SK-N-SH (cell line): ENCODE measurements at regions not wholly inside any gene's neighbourhood (a gene's known extent, or its start where the extent isn't known, plus 50 kb on each side); places are given as distances from the start of the nearest gene placed in this dataset.

Source experiments
- CTCF ChIA-PET: fragments of 300-600, 350-600 bp; formaldehyde crosslinking; extraction: SDS; loops from one replicate; lab custom pipeline; 2021; lab: Yijun Ruan, JAX
- POLR2A ChIA-PET: fragments of 350-600 bp; sonication (Branson Sonifier 250); formaldehyde crosslinking; extraction: SDS; loops from one replicate; lab custom pipeline; 2020; ENCODE audit warnings: antibody characterized with exemption, inconsistent platforms; lab: Yijun Ruan, JAX
- DNase-seq: peaks from one replicate; pipeline ENCODE4 v3.0.0; 2012
- H2AFZ ChIP-seq: fragments of 200-600 bp; sonication (generic); 2 replicates; pipeline ENCODE4 v1.8.1; 2016; ENCODE audit warnings: antibody characterized with exemption, mild to moderate bottlenecking, low read depth
- H3F3A ChIP-seq: fragments of 200-600 bp; sonication (generic); replicated peaks from 2 replicates; pipeline ENCODE3; 2016; ENCODE audit warnings: antibody characterized with exemption, mild to moderate bottlenecking; ENCODE audit not compliant: insufficient read depth
- H3K27ac ChIP-seq, 2 experiments: fragments of 200-500 bp in 1 of 2; fragments of 200-600 bp in 1 of 2; sonication (Bioruptor generic) in 1 of 2; sonication (generic), shearing (Covaris generic) in 1 of 2; 2 replicates each; pipeline versions ENCODE4 v1.5.1 to v1.6.1; 2014 to 2016; ENCODE audit warnings: low read depth in 2 of 2, inconsistent platforms in 1 of 2, low read length in 1 of 2, mild to moderate bottlenecking in 1 of 2, mixed read lengths in 1 of 2
- H3K27me3 ChIP-seq: fragments of 200-600 bp; sonication (generic), shearing (Covaris generic); 2 replicates; pipeline ENCODE4 v1.6.1; 2016; ENCODE audit warnings: mixed run types; ENCODE audit not compliant: insufficient read depth
- H3K36me3 ChIP-seq, 2 experiments: fragments of 200-500 bp in 1 of 2; fragments of 200-600 bp in 1 of 2; sonication (Bioruptor generic) in 1 of 2; sonication (generic) in 1 of 2; replicated peaks in 1 of 2; 2 replicates each; pipeline versions ENCODE3 to v1.5.1; 2014 to 2016; ENCODE audit warnings: low read length in 1 of 2, mild to moderate bottlenecking in 1 of 2; ENCODE audit not compliant: insufficient read depth in 2 of 2, control insufficient read depth in 1 of 2
- H3K4me1 ChIP-seq, 2 experiments: fragments of 200-500 bp in 1 of 2; fragments of 200-600 bp in 1 of 2; sonication (Bioruptor generic) in 1 of 2; sonication (generic), shearing (Covaris generic) in 1 of 2; 2 replicates each; pipeline versions ENCODE4 v1.5.1 to v1.6.1; 2014 to 2016; ENCODE audit warnings: low read depth in 1 of 2, low read length in 1 of 2, mixed run types in 1 of 2; ENCODE audit not compliant: insufficient read depth in 2 of 2, control insufficient read depth in 1 of 2
- H3K4me2 ChIP-seq: fragments of 200-600 bp; sonication (generic), shearing (Covaris generic); 2 replicates; pipeline ENCODE4 v1.6.1; 2017; ENCODE audit warnings: mixed run types
- H3K4me3 ChIP-seq, 2 experiments: fragments of 200-500 bp in 1 of 2; fragments of 200-600 bp in 1 of 2; sonication (Bioruptor generic) in 1 of 2; sonication (generic), shearing (Covaris generic) in 1 of 2; 2 replicates each; pipeline versions ENCODE4 v1.5.1 to v1.8.1; 2014 to 2016; ENCODE audit warnings: low read depth in 2 of 2, inconsistent platforms in 1 of 2, low read length in 1 of 2, mild to moderate bottlenecking in 1 of 2, mixed read lengths in 1 of 2, moderate library complexity in 1 of 2
- H3K79me2 ChIP-seq: fragments of 200-600 bp; sonication (generic); 2 replicates; pipeline ENCODE4 v1.8.1; 2017; ENCODE audit warnings: mild to moderate bottlenecking; ENCODE audit not compliant: insufficient read depth
- H3K9ac ChIP-seq: fragments of 200-600 bp; sonication (generic); 2 replicates; pipeline ENCODE4 v1.6.1; 2017; ENCODE audit warnings: mixed run types
- H3K9me2 ChIP-seq: fragments of 200-600 bp; sonication (generic); 2 replicates; pipeline ENCODE4 v1.6.1; 2017; ENCODE audit warnings: mixed run types
- H3K9me3 ChIP-seq: fragments of 200-600 bp; sonication (generic); 2 replicates; pipeline ENCODE4 v1.6.1; 2017; ENCODE audit warnings: mixed run types, mild to moderate bottlenecking, moderate library complexity
- H4K20me1 ChIP-seq: fragments of 200-600 bp; sonication (generic); 2 replicates; pipeline ENCODE4 v1.6.1; 2017; ENCODE audit warnings: mild to moderate bottlenecking, mixed run types; ENCODE audit not compliant: insufficient read depth
- CHD2 ChIP-seq: fragments of 150-350 bp; IDR thresholded peaks from 2 replicates; pipeline ENCODE4 v1.6.1; 2018; ENCODE audit warnings: low read length; ENCODE audit not compliant: partially characterized antibody
- CTCF ChIP-seq: fragments of 200-600 bp; sonication (generic); IDR thresholded peaks from 2 replicates; pipeline ENCODE4 v1.6.1; 2017; ENCODE audit warnings: antibody characterized with exemption, mild to moderate bottlenecking, moderate library complexity
- ELF1 ChIP-seq: IDR thresholded peaks from 2 replicates; pipeline ENCODE4 v1.4.0; 2012
- EP300 ChIP-seq, 2 experiments: IDR thresholded peaks; 2 replicates each; pipeline versions ENCODE4 v1.4.0 to v1.6.1; 2012; ENCODE audit warnings: borderline replicate concordance in 1 of 2, low read depth in 1 of 2, low read length in 1 of 2
- EZH2phosphoT487 ChIP-seq: fragments of 200-600 bp; sonication (generic); IDR thresholded peaks from 2 replicates; pipeline ENCODE4 v1.6.1; 2017; ENCODE audit warnings: low read depth, mixed run types, mild to moderate bottlenecking, antibody characterized with exemption, moderate library complexity, borderline replicate concordance
- FOSL2 ChIP-seq: IDR thresholded peaks from 2 replicates; pipeline ENCODE4 v1.4.0; 2012; ENCODE audit warnings: low read depth, mild to moderate bottlenecking, moderate library complexity, borderline replicate concordance
- FOXJ3 ChIP-seq: sonication (generic); formaldehyde crosslinking; IDR thresholded peaks from 2 replicates; pipeline ENCODE4 v1.5.1; 2020; ENCODE audit warnings: mild to moderate bottlenecking, missing genetic modification reagents
- FOXM1 ChIP-seq: IDR thresholded peaks from 2 replicates; pipeline ENCODE4 v1.4.0; 2012; ENCODE audit warnings: low read depth, mild to moderate bottlenecking
- GABPA ChIP-seq: IDR thresholded peaks from 2 replicates; pipeline ENCODE4 v1.4.0; 2012; ENCODE audit warnings: low read depth, mild to moderate bottlenecking
- IRF3 ChIP-seq: fragments of 150-350 bp; IDR thresholded peaks from 2 replicates; pipeline ENCODE4 v1.6.1; 2016; ENCODE audit warnings: mild to moderate bottlenecking, low read depth, low read length
- JUND ChIP-seq: IDR thresholded peaks from 2 replicates; pipeline ENCODE4 v1.4.0; 2012
- MAX ChIP-seq: IDR thresholded peaks from 2 replicates; pipeline ENCODE4 v1.4.0; 2012; ENCODE audit warnings: low read depth
- MEF2A ChIP-seq: IDR thresholded peaks from 2 replicates; pipeline ENCODE4 v1.4.0; 2012; ENCODE audit warnings: low read depth, borderline replicate concordance
- MXI1 ChIP-seq: IDR thresholded peaks from 2 replicates; pipeline ENCODE4 v1.6.1; 2012; ENCODE audit warnings: mild to moderate bottlenecking, low read depth, low read length, improper control_type of control experiment
- NRF1 ChIP-seq: IDR thresholded peaks from 2 replicates; pipeline ENCODE4 v1.6.1; 2012; ENCODE audit warnings: low read depth, mild to moderate bottlenecking, low read length
- PBX3 ChIP-seq: IDR thresholded peaks from 2 replicates; pipeline ENCODE4; 2012
- RAD21 ChIP-seq: IDR thresholded peaks from 2 replicates; pipeline ENCODE4 v1.6.1; 2012; ENCODE audit warnings: mild to moderate bottlenecking, low read length
- RCOR1 ChIP-seq: fragments of 150-350 bp; IDR thresholded peaks from 2 replicates; pipeline ENCODE4 v1.6.1; 2017; ENCODE audit warnings: antibody characterized with exemption, low read length
- RXRA ChIP-seq: IDR thresholded peaks from 2 replicates; pipeline ENCODE4 v1.4.0; 2012; ENCODE audit warnings: low read depth, mild to moderate bottlenecking, borderline replicate concordance
- SMC3 ChIP-seq: IDR thresholded peaks from 2 replicates; pipeline ENCODE4 v1.6.1; 2012; ENCODE audit warnings: low read depth, low read length, improper control_type of control experiment
- TAF1 ChIP-seq: IDR thresholded peaks from 2 replicates; pipeline ENCODE4 v1.6.1; 2012; ENCODE audit warnings: low read depth, mild to moderate bottlenecking, low read length, moderate library complexity, borderline replicate concordance
- TCF12 ChIP-seq: IDR thresholded peaks from 2 replicates; pipeline ENCODE4 v1.4.0; 2012
- USF1 ChIP-seq: IDR thresholded peaks from 2 replicates; pipeline ENCODE4 v1.4.0; 2012; ENCODE audit warnings: low read depth, borderline replicate concordance
- USF2 ChIP-seq: fragments of 150-350 bp; IDR thresholded peaks from 2 replicates; pipeline ENCODE4 v1.6.1; 2017; ENCODE audit warnings: antibody characterized with exemption, low read length, low read depth, borderline replicate concordance
- YY1 ChIP-seq: IDR thresholded peaks from 2 replicates; pipeline ENCODE4 v1.4.0; 2012; ENCODE audit warnings: low read depth, mild to moderate bottlenecking
- ZBTB33 ChIP-seq: IDR thresholded peaks from 2 replicates; pipeline ENCODE4 v1.4.0; 2012; ENCODE audit warnings: low read depth, borderline replicate concordance
- WGBS: methylation state at CpG from one replicate; pipeline ENCODE4 v1.1.6; 2017; ENCODE audit warnings: low lambda C conversion rate; 5-methylcytosine and 5-hydroxymethylcytosine counted together

- POLR2A ChIA-PET: interaction anchor here (0.6 to 1.8 kb wide), 4 partner anchors 22 to 97 kb away, joined by 3 to 34 read pairs (median 6); partner anchors contain the start of gene LMNB1
- H3K4me1 ChIP-seq: peaks cover 11 to 14% of the 10 kb centered on the region in 2 experiments; a peak in 2 of 4 replicates
- CTCF ChIA-PET: interaction anchor here (0.6 to 8.2 kb wide), 12 partner anchors 15 to 152 kb away, joined by 3 to 172 read pairs (median 4); partner anchors contain the start of gene LMNB1
- peaks cover 4% of the 10 kb centered on the region for H3F3A ChIP-seq
- H4K20me1 ChIP-seq: no peaks in the 10 kb centered on the region
- WGBS: 16% methylated on average over 4 of the region's 4 CpGs
- H3K79me2 ChIP-seq: no peaks in the 10 kb centered on the region
- peak overlapping the region; percentile 65; the same call in 1 of the 2 replicates for H2AFZ ChIP-seq
- H3K9me3 ChIP-seq: no peaks in the 10 kb centered on the region
- DNase-seq: peak; percentile 73
- H3K9ac ChIP-seq: no peak overlapping the region
- no peak overlapping the region for H3K4me3 ChIP-seq
- no peaks in the 10 kb centered on the region for H3K36me3 ChIP-seq
- no peaks in the 10 kb centered on the region for H3K27me3 ChIP-seq
- H3K9me2 ChIP-seq: no peaks in the 10 kb centered on the region
- peak overlapping the region; percentile 11 to 80 for H3K27ac ChIP-seq
- H3K4me2 ChIP-seq: peak overlapping the region; percentile 6; the same call in 1 of the 2 replicates
- TF ChIP-seq ZBTB33: no peak
- TF ChIP-seq MXI1: peak; percentile 59; the same call in 1 of the 2 replicates
- no peak for TF ChIP-seq FOXJ3 (CRISPR knock-in tag)
- no peak for TF ChIP-seq TAF1
- no peak for TF ChIP-seq CTCF
- no peak for TF ChIP-seq ELF1
- no peak for TF ChIP-seq PBX3
- TF ChIP-seq RXRA: no peak
- peak; percentile 53 for TF ChIP-seq CHD2
- TF ChIP-seq GABPA: no peak
- no peak for TF ChIP-seq NRF1
- no peak for TF ChIP-seq FOSL2
- TF ChIP-seq IRF3: no peak
- no peak for TF ChIP-seq FOXM1
- no peak for TF ChIP-seq USF1
- no peak for TF ChIP-seq EZH2phosphoT487
- no peak for TF ChIP-seq YY1
- peak; percentile 50; the same call in 1 of the 2 replicates for TF ChIP-seq TCF12
- no peak for TF ChIP-seq SMC3
- no peak for TF ChIP-seq USF2
- TF ChIP-seq MAX: no peak
- TF ChIP-seq EP300 (IDR thresholded peaks at IDR 0.05; ENCODE audit: borderline replicate concordance in 1 of 2, low read depth in 1 of 2, low read length in 1 of 2): peak in 1 of 2 experiments; percentile 36; a peak in 1 of 4 replicates
- no peak for TF ChIP-seq RAD21
- TF ChIP-seq RCOR1: peak; percentile 54; the same call in 1 of the 2 replicates
- TF ChIP-seq MEF2A: no peak
- TF ChIP-seq JUND: no peak
These were observed 79.6 kb downstream of the PHAX start for GRCh38 chr5:126680191-126680817.
